ENCODE measurements at regions not wholly inside any gene's neighbourhood (a gene's known extent, or its start where the extent isn't known, plus 50 kb on each side); places are given as distances from the start of the nearest gene placed in this dataset.

GRCh38 chr10:70952401-70952800, 64.0 kb upstream of the PCBD1 start:
- Histone ChIP-seq H3K27ac (ENCODE audit: low read depth in 1 of 3, low read length in 2 of 3) (peak overlapping the region in 1 of 3 donors; percentile 87), H3K27me3 (ENCODE audit: control insufficient read depth in 3 of 3, insufficient read depth in 3 of 3, low read length in 3 of 3) (peaks cover 0 to 3% (median 0%) of the 10 kb centered on the region in 3 donors), H3K4me3 (ENCODE audit: low read depth in 1 of 3, low read length in 3 of 3) (no peak overlapping the region), H3K9me3 (ENCODE audit: control insufficient read depth in 2 of 2, insufficient read depth in 1 of 2, low read depth in 1 of 2, low read length in 1 of 2) (peaks cover 0 to 4% of the 10 kb centered on the region in 2 donors), H3K4me1 (ENCODE audit: control insufficient read depth in 3 of 3, insufficient read depth in 2 of 3, low read depth in 1 of 3, low read length in 2 of 3) (peaks cover 0 to 30% (median 0%) of the 10 kb centered on the region in 3 donors), H3K36me3 (ENCODE audit: control insufficient read depth in 3 of 3, insufficient read depth in 2 of 3, low read depth in 1 of 3, low read length in 3 of 3) (no peaks in the 10 kb centered on the region)
- FAIRE-seq (no peak), DNase-seq (peak in 1 of 2 donors; percentile 57)
- WGBS, 3 donors, result 64 to 72% (median 70%) methylated on average over 4 of the region's 4 CpGs

- H3K9me3 ChIP-seq (ENCODE audit: control insufficient read depth in 2 of 2, insufficient read depth in 1 of 2, low read depth in 1 of 2, low read length in 1 of 2), result peaks cover 0 to 4% of the 10 kb centered on the region in 2 donors
- peaks cover 0 to 3% (median 0%) of the 10 kb centered on the region in 3 donors for H3K27me3 ChIP-seq (ENCODE audit: control insufficient read depth in 3 of 3, insufficient read depth in 3 of 3, low read length in 3 of 3)
- peak overlapping the region in 1 of 3 donors; percentile 35 for H3K27ac ChIP-seq (ENCODE audit: low read depth in 1 of 3, low read length in 2 of 3)
- no peak overlapping the region for H3K4me3 ChIP-seq (ENCODE audit: low read depth in 1 of 3, low read length in 3 of 3)
- DNase-seq, result no peak
- H3K36me3 ChIP-seq (ENCODE audit: control insufficient read depth in 3 of 3, insufficient read depth in 2 of 3, low read depth in 1 of 3, low read length in 3 of 3), result no peaks in the 10 kb centered on the region
- H3K4me1 ChIP-seq (ENCODE audit: control insufficient read depth in 3 of 3, insufficient read depth in 2 of 3, low read depth in 1 of 3, low read length in 2 of 3), result peaks cover 0 to 30% (median 0%) of the 10 kb centered on the region in 3 donors
- WGBS, 3 donors, result 80 to 85% (median 82%) methylated on average over 5 of the region's 5 CpGs
- FAIRE-seq, result no peak
These were observed 64.6 kb upstream of the PCBD1 start for GRCh38 chr10:70952921-70953320.

GRCh38 chr10:70954381-70955176, 66.2 kb upstream of the PCBD1 start:
- Histone ChIP-seq H3K9me3 (ENCODE audit: control insufficient read depth in 2 of 2, insufficient read depth in 1 of 2, low read depth in 1 of 2, low read length in 1 of 2) (peaks cover 0 to 4% of the 10 kb centered on the region in 2 donors), H3K4me3 (ENCODE audit: low read depth in 1 of 3, low read length in 3 of 3) (no peak overlapping the region), H3K27me3 (ENCODE audit: control insufficient read depth in 3 of 3, insufficient read depth in 3 of 3, low read length in 3 of 3) (peaks cover 0 to 3% (median 0%) of the 10 kb centered on the region in 3 donors), H3K36me3 (ENCODE audit: control insufficient read depth in 3 of 3, insufficient read depth in 2 of 3, low read depth in 1 of 3, low read length in 3 of 3) (no peaks in the 10 kb centered on the region), H3K4me1 (ENCODE audit: control insufficient read depth in 3 of 3, insufficient read depth in 2 of 3, low read depth in 1 of 3, low read length in 2 of 3) (peaks cover 0 to 30% (median 0%) of the 10 kb centered on the region in 3 donors), H3K27ac (ENCODE audit: low read depth in 1 of 3, low read length in 2 of 3) (no peak overlapping the region)
- DNase-seq, result no peak
- 73 to 86% (median 86%) methylated on average over 13 of the region's 13 CpGs for WGBS, 3 donors
- no peak for FAIRE-seq

GRCh38 chr10:70956029-70956759, 67.8 kb upstream of the PCBD1 start:
- DNase-seq, result no peak
- whole genome bisulfite sequencing, 3 donors, result 60 to 63% (median 60%) methylated on average over 7 of the region's 7 CpGs
- Histone ChIP-seq H3K27ac (ENCODE audit: low read depth in 1 of 3, low read length in 2 of 3) (no peak overlapping the region), H3K36me3 (ENCODE audit: control insufficient read depth in 3 of 3, insufficient read depth in 2 of 3, low read depth in 1 of 3, low read length in 3 of 3) (no peaks in the 10 kb centered on the region), H3K27me3 (ENCODE audit: control insufficient read depth in 3 of 3, insufficient read depth in 3 of 3, low read length in 3 of 3) (peaks cover 0 to 4% (median 0%) of the 10 kb centered on the region in 3 donors), H3K4me3 (ENCODE audit: low read depth in 1 of 3, low read length in 3 of 3) (no peak overlapping the region), H3K4me1 (ENCODE audit: control insufficient read depth in 3 of 3, insufficient read depth in 2 of 3, low read depth in 1 of 3, low read length in 2 of 3) (peaks cover 0 to 17% (median 0%) of the 10 kb centered on the region in 3 donors), H3K9me3 (ENCODE audit: control insufficient read depth in 2 of 2, insufficient read depth in 1 of 2, low read depth in 1 of 2, low read length in 1 of 2) (no peaks in the 10 kb centered on the region)
- FAIRE-seq, result no peak

- 70 to 94% (median 93%) methylated on average over 3 of the region's 3 CpGs for WGBS, 3 donors
- no peak for DNase-seq
- no peak for FAIRE-seq
- H3K9me3 ChIP-seq (ENCODE audit: control insufficient read depth in 2 of 2, insufficient read depth in 1 of 2, low read depth in 1 of 2, low read length in 1 of 2), result no peaks in the 10 kb centered on the region
- no peak overlapping the region for H3K4me3 ChIP-seq (ENCODE audit: low read depth in 1 of 3, low read length in 3 of 3)
- H3K27me3 ChIP-seq (ENCODE audit: control insufficient read depth in 3 of 3, insufficient read depth in 3 of 3, low read length in 3 of 3), result peaks cover 0 to 7% (median 0%) of the 10 kb centered on the region in 3 donors
- H3K27ac ChIP-seq (ENCODE audit: low read depth in 1 of 3, low read length in 2 of 3), result no peak overlapping the region
- H3K4me1 ChIP-seq (ENCODE audit: control insufficient read depth in 3 of 3, insufficient read depth in 2 of 3, low read depth in 1 of 3, low read length in 2 of 3), result no peaks in the 10 kb centered on the region
- no peaks in the 10 kb centered on the region for H3K36me3 ChIP-seq (ENCODE audit: control insufficient read depth in 3 of 3, insufficient read depth in 2 of 3, low read depth in 1 of 3, low read length in 3 of 3)
These were observed 70.0 kb upstream of the PCBD1 start for GRCh38 chr10:70958396-70958795.

GRCh38 chr10:70960316-70960715, 72.0 kb upstream of the PCBD1 start:
- no peak overlapping the region for H3K4me3 ChIP-seq (ENCODE audit: low read depth in 1 of 3, low read length in 3 of 3)
- no peaks in the 10 kb centered on the region for H3K36me3 ChIP-seq (ENCODE audit: control insufficient read depth in 3 of 3, insufficient read depth in 2 of 3, low read depth in 1 of 3, low read length in 3 of 3)
- no peak overlapping the region for H3K27ac ChIP-seq (ENCODE audit: low read depth in 1 of 3, low read length in 2 of 3)
- H3K4me1 ChIP-seq (ENCODE audit: control insufficient read depth in 3 of 3, insufficient read depth in 2 of 3, low read depth in 1 of 3, low read length in 2 of 3), result no peaks in the 10 kb centered on the region
- no peak for DNase-seq
- 93 to 96% (median 94%) methylated on average over 2 of the region's 2 CpGs for WGBS, 3 donors
- H3K27me3 ChIP-seq (ENCODE audit: control insufficient read depth in 3 of 3, insufficient read depth in 3 of 3, low read length in 3 of 3), result peaks cover 0 to 9% (median 0%) of the 10 kb centered on the region in 3 donors
- no peaks in the 10 kb centered on the region for H3K9me3 ChIP-seq (ENCODE audit: control insufficient read depth in 2 of 2, insufficient read depth in 1 of 2, low read depth in 1 of 2, low read length in 1 of 2)
- no peak for FAIRE-seq

- no peak for FAIRE-seq
- 74 to 90% (median 77%) methylated on average over 9 of the region's 9 CpGs for WGBS, 3 donors
- no peak overlapping the region for H3K4me3 ChIP-seq (ENCODE audit: low read depth in 1 of 3, low read length in 3 of 3)
- H3K27ac ChIP-seq (ENCODE audit: low read depth in 1 of 3, low read length in 2 of 3), result no peak overlapping the region
- H3K27me3 ChIP-seq (ENCODE audit: control insufficient read depth in 3 of 3, insufficient read depth in 3 of 3, low read length in 3 of 3), result peaks cover 0 to 9% (median 0%) of the 10 kb centered on the region in 3 donors
- no peaks in the 10 kb centered on the region for H3K9me3 ChIP-seq (ENCODE audit: control insufficient read depth in 2 of 2, insufficient read depth in 1 of 2, low read depth in 1 of 2, low read length in 1 of 2)
- no peak for DNase-seq
- H3K4me1 ChIP-seq (ENCODE audit: control insufficient read depth in 3 of 3, insufficient read depth in 2 of 3, low read depth in 1 of 3, low read length in 2 of 3), result no peaks in the 10 kb centered on the region
- H3K36me3 ChIP-seq (ENCODE audit: control insufficient read depth in 3 of 3, insufficient read depth in 2 of 3, low read depth in 1 of 3, low read length in 3 of 3), result no peaks in the 10 kb centered on the region
These were observed 72.6 kb upstream of the PCBD1 start for GRCh38 chr10:70960783-70961570.

GRCh38 chr10:70962686-70963085, 74.3 kb upstream of the PCBD1 start:
- Histone ChIP-seq H3K9me3 (ENCODE audit: control insufficient read depth in 2 of 2, insufficient read depth in 1 of 2, low read depth in 1 of 2, low read length in 1 of 2) (no peaks in the 10 kb centered on the region), H3K36me3 (ENCODE audit: control insufficient read depth in 3 of 3, insufficient read depth in 2 of 3, low read depth in 1 of 3, low read length in 3 of 3) (no peaks in the 10 kb centered on the region), H3K27ac (ENCODE audit: low read depth in 1 of 3, low read length in 2 of 3) (no peak overlapping the region), H3K27me3 (ENCODE audit: control insufficient read depth in 3 of 3, insufficient read depth in 3 of 3, low read length in 3 of 3) (peaks cover 0 to 5% (median 0%) of the 10 kb centered on the region in 3 donors), H3K4me1 (ENCODE audit: control insufficient read depth in 3 of 3, insufficient read depth in 2 of 3, low read depth in 1 of 3, low read length in 2 of 3) (peaks cover 0 to 1% (median 0%) of the 10 kb centered on the region in 3 donors), H3K4me3 (ENCODE audit: low read depth in 1 of 3, low read length in 3 of 3) (no peak overlapping the region)
- 75 to 87% (median 81%) methylated on average over 4 of the region's 4 CpGs for WGBS, 3 donors
- DNase-seq, result no peak
- no peak for FAIRE-seq
